ENCODE measurements at regions not wholly inside any gene's neighbourhood (a gene's known extent, or its start where the extent isn't known, plus 50 kb on each side); places are given as distances from the start of the nearest gene placed in this dataset.
"Not testable (repeated sequence)": the region's sequence is repeated elsewhere in the genome, so short reads cannot be mapped to it uniquely, and the experiment has no call there.

DNA sequence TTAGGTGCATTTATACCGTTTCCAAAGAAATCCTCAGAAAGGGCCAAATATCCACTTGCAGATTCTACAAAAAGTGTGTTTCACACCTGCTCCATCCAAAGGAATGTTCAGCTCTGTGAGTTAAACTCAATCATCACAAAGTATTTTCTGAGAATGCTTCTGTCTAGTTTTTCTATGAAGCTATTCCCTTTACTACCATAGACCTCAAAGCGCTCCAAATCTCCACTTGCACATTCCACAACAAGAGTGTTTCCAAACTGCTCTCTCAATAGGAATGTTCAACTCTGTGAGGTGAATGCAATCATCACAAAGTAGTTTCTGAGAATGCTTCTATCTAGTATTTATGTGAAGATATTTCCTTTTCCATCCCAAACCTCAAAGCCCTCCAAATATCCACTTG is 412.7 kb upstream of the WSB1 start:
- TF ChIP-seq POLR2AphosphoS5 (IDR thresholded peaks at IDR 0.05; ENCODE audit: insufficient read depth, low read depth, low read length); EZH2 (IDR thresholded peaks at IDR 0.05; ENCODE audit: borderline replicate concordance, low read depth, low read length, severe bottlenecking); FOS (IDR thresholded peaks at IDR 0.05; ENCODE audit: borderline replicate concordance, insufficient read depth, low read length); JUN (IDR thresholded peaks at IDR 0.05; ENCODE audit: borderline replicate concordance, insufficient read depth, insufficient read length, low read depth); POLR2A (IDR thresholded peaks at IDR 0.05; ENCODE audit: low read depth, low read length); GATA2 (IDR thresholded peaks at IDR 0.05; ENCODE audit: insufficient read depth, insufficient read length, low read depth, low read length): not testable (repeated sequence)
- TF ChIP-seq, protein P1, sequence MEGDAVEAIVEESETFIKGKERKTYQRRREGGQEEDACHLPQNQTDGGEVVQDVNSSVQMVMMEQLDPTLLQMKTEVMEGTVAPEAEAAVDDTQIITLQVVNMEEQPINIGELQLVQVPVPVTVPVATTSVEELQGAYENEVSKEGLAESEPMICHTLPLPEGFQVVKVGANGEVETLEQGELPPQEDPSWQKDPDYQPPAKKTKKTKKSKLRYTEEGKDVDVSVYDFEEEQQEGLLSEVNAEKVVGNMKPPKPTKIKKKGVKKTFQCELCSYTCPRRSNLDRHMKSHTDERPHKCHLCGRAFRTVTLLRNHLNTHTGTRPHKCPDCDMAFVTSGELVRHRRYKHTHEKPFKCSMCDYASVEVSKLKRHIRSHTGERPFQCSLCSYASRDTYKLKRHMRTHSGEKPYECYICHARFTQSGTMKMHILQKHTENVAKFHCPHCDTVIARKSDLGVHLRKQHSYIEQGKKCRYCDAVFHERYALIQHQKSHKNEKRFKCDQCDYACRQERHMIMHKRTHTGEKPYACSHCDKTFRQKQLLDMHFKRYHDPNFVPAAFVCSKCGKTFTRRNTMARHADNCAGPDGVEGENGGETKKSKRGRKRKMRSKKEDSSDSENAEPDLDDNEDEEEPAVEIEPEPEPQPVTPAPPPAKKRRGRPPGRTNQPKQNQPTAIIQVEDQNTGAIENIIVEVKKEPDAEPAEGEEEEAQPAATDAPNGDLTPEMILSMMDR (IDR thresholded peaks at IDR 0.05; ENCODE audit: extremely low read depth in 1 of 2, insufficient read depth in 1 of 2, low read depth in 1 of 2, low read length in 2 of 2) = not testable (repeated sequence)
